OCI-LY7 (cell line): ENCODE measurements at regions not wholly inside any gene's neighbourhood (a gene's known extent, or its start where the extent isn't known, plus 50 kb on each side); places are given as distances from the start of the nearest gene placed in this dataset.
A peak's percentile ranks its signal among the peaks of the same experiment; 100 is the strongest.

ENCODE experiments used
- BruUV-seq: library from RNA; stranded (reverse); fragments of 400-500 nt; replicated peaks from 2 replicates; lab custom pipeline; 2021; lab: Mats Ljungman, UMichigan
- CTCF ChIA-PET: fragments of 300-600 bp; sonication (Branson Sonifier 250); formaldehyde crosslinking; loops from one replicate; lab custom pipeline; 2022; ENCODE audit warnings: antibody characterized with exemption; ENCODE audit not compliant: unreplicated experiment; lab: Charles Lee
- POLR2A ChIA-PET: fragments of 300-600 bp; sonication (Branson Sonifier 250); formaldehyde crosslinking; loops from one replicate; lab custom pipeline; 2022; ENCODE audit warnings: antibody characterized with exemption; lab: Charles Lee
- DNase-seq: peaks from one replicate; pipeline ENCODE4 v3.0.0-alpha.2; 2015; ENCODE audit warnings: low spot score
- H2AFZ ChIP-seq: fragments of 200-600 bp; sonication (generic), shearing (Covaris generic); 2 replicates; pipeline ENCODE4 v1.6.1; 2014; ENCODE audit warnings: mild to moderate bottlenecking, antibody characterized with exemption, low read length, moderate library complexity
- H3K27ac ChIP-seq: fragments of 200-600 bp; sonication (generic); 2 replicates; pipeline ENCODE4 v1.5.1; 2014; ENCODE audit warnings: mixed run types, low read depth, mild to moderate bottlenecking, moderate library complexity, low read length, inconsistent platforms; ENCODE audit not compliant: poor library complexity, severe bottlenecking
- H3K36me3 ChIP-seq: fragments of 200-600 bp; sonication (generic); 2 replicates; pipeline ENCODE4 v1.6.1; 2014; ENCODE audit warnings: mild to moderate bottlenecking, antibody characterized with exemption, low read length, moderate library complexity, mixed read lengths; ENCODE audit not compliant: insufficient read depth
- H3K4me1 ChIP-seq: fragments of 200-600 bp; sonication (generic); 2 replicates; pipeline ENCODE4 v1.5.1; 2014; ENCODE audit warnings: mild to moderate bottlenecking, low read length; ENCODE audit not compliant: insufficient read depth, poor library complexity, severe bottlenecking
- H3K4me2 ChIP-seq: fragments of 200-600 bp; sonication (generic); 2 replicates; pipeline ENCODE4 v1.6.1; 2014; ENCODE audit warnings: mild to moderate bottlenecking, low read length
- H3K4me3 ChIP-seq: fragments of 200-600 bp; sonication (generic); 2 replicates; pipeline ENCODE4 v1.5.1; 2014; ENCODE audit warnings: mild to moderate bottlenecking, low read depth, low read length; ENCODE audit not compliant: poor library complexity, severe bottlenecking
- H3K79me2 ChIP-seq: fragments of 200-600 bp; sonication (generic); 2 replicates; pipeline ENCODE4 v1.6.1; 2016; ENCODE audit warnings: low read depth, mild to moderate bottlenecking, low read length, moderate library complexity, mixed read lengths; ENCODE audit not compliant: insufficient read depth
- H3K9me2 ChIP-seq: fragments of 200-600 bp; sonication (generic); 2 replicates; pipeline ENCODE4 v1.6.1; 2016; ENCODE audit warnings: mild to moderate bottlenecking, low read length, mixed read lengths; ENCODE audit not compliant: insufficient read depth
- H3K9me3 ChIP-seq: fragments of 200-600 bp; sonication (generic); 2 replicates; pipeline ENCODE4 v1.6.1; 2014; ENCODE audit warnings: mild to moderate bottlenecking, mixed run types, low read length, mixed read lengths
- H4K20me1 ChIP-seq: fragments of 200-600 bp; sonication (generic); 2 replicates; pipeline ENCODE4 v1.6.1; 2014; ENCODE audit warnings: mild to moderate bottlenecking, antibody characterized with exemption, low read length, moderate library complexity, mixed read lengths; ENCODE audit not compliant: insufficient read depth
- CTCF ChIP-seq: fragments of 200-600 bp; sonication (generic); conservative IDR thresholded peaks from 2 replicates; pipeline ENCODE4 v1.5.1; 2014; ENCODE audit warnings: mild to moderate bottlenecking, antibody characterized with exemption, low read length, moderate library complexity, mixed read lengths
- EZH2phosphoT487 ChIP-seq: fragments of 200-600 bp; sonication (generic); IDR thresholded peaks from 2 replicates; pipeline ENCODE4 v1.6.1; 2018; ENCODE audit warnings: low read depth, borderline replicate concordance, mild to moderate bottlenecking, mixed run types, antibody characterized with exemption, low read length, moderate library complexity, mixed read lengths
- intact Hi-C: fragments of 100-400 bp; cut with micrococcal nuclease; formaldehyde crosslinking; loops from one replicate; pipeline ENCODE4 v1.10.0; 2022; ENCODE audit not compliant: unreplicated experiment

- H3K79me2 ChIP-seq, result no peaks in the 10 kb centered on the region
- no peak overlapping the region for H3K27ac ChIP-seq
- no TSS peak for BruUV-seq
- H2AFZ ChIP-seq, result no peak overlapping the region
- intact Hi-C loops, result no loop called here
- no peaks in the 10 kb centered on the region for H3K9me2 ChIP-seq
- CTCF ChIA-PET, result no interaction called here
- H3K4me1 ChIP-seq, result no peaks in the 10 kb centered on the region
- H4K20me1 ChIP-seq, result no peaks in the 10 kb centered on the region
- no peak overlapping the region for H3K4me2 ChIP-seq
- H3K36me3 ChIP-seq, result no peaks in the 10 kb centered on the region
- POLR2A ChIA-PET, result no interaction called here
- no peak for TF ChIP-seq EZH2phosphoT487
- no peak for TF ChIP-seq CTCF
- DNase-seq, result no peak
- H3K9me3 ChIP-seq, result no peaks in the 10 kb centered on the region
- H3K4me3 ChIP-seq, result no peak overlapping the region
These were observed 250.8 kb upstream of the EDNRB start for GRCh38 chr13:78169386-78169785.

GRCh38 chr13:78168981-78169380 is 250.3 kb upstream of the EDNRB start:
- Histone ChIP-seq H3K4me2 (no peak overlapping the region), H3K9me3 (no peaks in the 10 kb centered on the region), H3K4me1 (no peaks in the 10 kb centered on the region), H4K20me1 (no peaks in the 10 kb centered on the region), H3K79me2 (no peaks in the 10 kb centered on the region), H3K9me2 (no peaks in the 10 kb centered on the region), H3K36me3 (no peaks in the 10 kb centered on the region), H3K4me3 (no peak overlapping the region), H3K27ac (no peak overlapping the region), H2AFZ (no peak overlapping the region)
- DNase-seq, result peak; percentile 1
- ChIA-PET CTCF (no interaction called here), POLR2A (interaction anchor here (0.6 kb wide), 1 partner anchor 1668 kb away, joined by 3 read pairs; no protein-coding TSS in a partner anchor)
- TF ChIP-seq CTCF (no peak), EZH2phosphoT487 (no peak)
- intact Hi-C loops, result no loop called here
- no TSS peak for BruUV-seq

- no peaks in the 10 kb centered on the region for H3K9me2 ChIP-seq
- ChIA-PET CTCF (interaction anchor here (0.5 to 0.6 kb wide), 2 partner anchors 73 to 468 kb away, joined by 3 read pairs; no protein-coding TSS in a partner anchor), POLR2A (interaction anchor here (0.5 kb wide), 1 partner anchor 18 kb away, joined by 3 read pairs; no protein-coding TSS in a partner anchor)
- no TSS peak for BruUV-seq
- no peak overlapping the region for H3K27ac ChIP-seq
- H3K36me3 ChIP-seq, result no peaks in the 10 kb centered on the region
- no peaks in the 10 kb centered on the region for H4K20me1 ChIP-seq
- no peaks in the 10 kb centered on the region for H3K9me3 ChIP-seq
- H2AFZ ChIP-seq, result no peak overlapping the region
- no peaks in the 10 kb centered on the region for H3K4me1 ChIP-seq
- no peak overlapping the region for H3K4me2 ChIP-seq
- intact Hi-C loops, result no loop called here
- no peak for TF ChIP-seq CTCF
- no peak for TF ChIP-seq EZH2phosphoT487
- H3K79me2 ChIP-seq, result no peaks in the 10 kb centered on the region
- no peak overlapping the region for H3K4me3 ChIP-seq
- no peak for DNase-seq
These were observed 242.6 kb upstream of the EDNRB start for GRCh38 chr13:78161266-78161665.
